ENCODE measurements at regions not wholly inside any gene's neighbourhood (a gene's known extent, or its start where the extent isn't known, plus 50 kb on each side); places are given as distances from the start of the nearest gene placed in this dataset.

GRCh38 chr19:32220951-32221350 lies 124.5 kb upstream of the ZNF507 start:
- peaks cover 24% of the 10 kb centered on the region for H3K27me3 ChIP-seq (ENCODE audit: low read depth)
- intact Hi-C loops (cut with DNase I), result no loop called here
- no peak overlapping the region for H3K4me3 ChIP-seq
- no peak for TF ChIP-seq CTCF (IDR thresholded peaks at IDR 0.05)
- ATAC-seq (no peak), DNase-seq (no peak)
- H3K9me3 ChIP-seq, result no peaks in the 10 kb centered on the region
- peaks cover 9% of the 10 kb centered on the region for H3K4me1 ChIP-seq
- no peaks in the 10 kb centered on the region for H3K36me3 ChIP-seq
- H3K27ac ChIP-seq, result no peak overlapping the region

DNA sequence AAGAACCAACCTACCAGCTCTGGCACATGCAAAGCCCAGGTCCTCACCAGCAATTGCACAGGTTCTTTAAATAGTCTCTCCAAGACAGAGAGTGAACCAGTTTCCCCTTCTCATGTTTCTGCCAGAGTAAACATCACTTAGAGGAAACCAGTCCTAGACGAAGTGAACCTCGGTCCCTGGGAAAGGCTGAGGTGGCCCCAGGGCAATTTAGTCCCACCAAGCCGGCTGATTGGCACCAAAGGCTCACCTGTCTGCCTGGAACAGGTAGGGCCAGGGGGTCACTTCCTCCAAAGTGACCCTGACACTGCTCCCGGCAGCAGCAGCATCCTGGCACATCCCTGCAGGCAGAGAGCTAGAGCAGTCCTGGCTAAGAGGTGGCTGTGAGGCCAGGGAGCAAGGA lies 122.9 kb upstream of the ZNF507 start:
- Histone ChIP-seq H3K4me1 (peaks cover 9% of the 10 kb centered on the region), H3K4me3 (no peak overlapping the region), H3K27me3 (ENCODE audit: low read depth) (peaks cover 24% of the 10 kb centered on the region), H3K9me3 (no peaks in the 10 kb centered on the region), H3K36me3 (no peaks in the 10 kb centered on the region), H3K27ac (no peak overlapping the region)
- DNase-seq (no peak), ATAC-seq (no peak)
- intact Hi-C loops (cut with DNase I), result no loop called here
- no peak for TF ChIP-seq CTCF (IDR thresholded peaks at IDR 0.05)

- no peak for ATAC-seq
- intact Hi-C loops (cut with DNase I), result no loop called here
- peaks cover 24% of the 10 kb centered on the region for H3K27me3 ChIP-seq (ENCODE audit: low read depth)
Observed at GRCh38 chr19:32223106-32223505, 122.3 kb upstream of the ZNF507 start.

GRCh38 chr19:32223595-32224370 lies 121.6 kb upstream of the ZNF507 start:
- TF ChIP-seq CTCF (IDR thresholded peaks at IDR 0.05), result no peak
- intact Hi-C loops (cut with DNase I), result no loop called here
- H3K4me1 ChIP-seq, result peaks cover 9% of the 10 kb centered on the region
- peak; percentile 28 to 37 for ATAC-seq
- H3K27ac ChIP-seq, result no peak overlapping the region
- H3K36me3 ChIP-seq, result no peaks in the 10 kb centered on the region
- H3K27me3 ChIP-seq (ENCODE audit: low read depth), result peaks cover 24% of the 10 kb centered on the region
- peak overlapping the region; percentile 31 for H3K4me3 ChIP-seq
- no peak for DNase-seq
- no peaks in the 10 kb centered on the region for H3K9me3 ChIP-seq

More at GRCh38 chr19:32223106-32223505, 122.3 kb upstream of the ZNF507 start:
- DNase-seq, result no peak
- H3K27ac ChIP-seq, result no peak overlapping the region
- H3K4me1 ChIP-seq, result peaks cover 9% of the 10 kb centered on the region
- no peaks in the 10 kb centered on the region for H3K9me3 ChIP-seq
- H3K4me3 ChIP-seq, result no peak overlapping the region
- H3K36me3 ChIP-seq, result no peaks in the 10 kb centered on the region
- no peak for TF ChIP-seq CTCF (IDR thresholded peaks at IDR 0.05)

DNA sequence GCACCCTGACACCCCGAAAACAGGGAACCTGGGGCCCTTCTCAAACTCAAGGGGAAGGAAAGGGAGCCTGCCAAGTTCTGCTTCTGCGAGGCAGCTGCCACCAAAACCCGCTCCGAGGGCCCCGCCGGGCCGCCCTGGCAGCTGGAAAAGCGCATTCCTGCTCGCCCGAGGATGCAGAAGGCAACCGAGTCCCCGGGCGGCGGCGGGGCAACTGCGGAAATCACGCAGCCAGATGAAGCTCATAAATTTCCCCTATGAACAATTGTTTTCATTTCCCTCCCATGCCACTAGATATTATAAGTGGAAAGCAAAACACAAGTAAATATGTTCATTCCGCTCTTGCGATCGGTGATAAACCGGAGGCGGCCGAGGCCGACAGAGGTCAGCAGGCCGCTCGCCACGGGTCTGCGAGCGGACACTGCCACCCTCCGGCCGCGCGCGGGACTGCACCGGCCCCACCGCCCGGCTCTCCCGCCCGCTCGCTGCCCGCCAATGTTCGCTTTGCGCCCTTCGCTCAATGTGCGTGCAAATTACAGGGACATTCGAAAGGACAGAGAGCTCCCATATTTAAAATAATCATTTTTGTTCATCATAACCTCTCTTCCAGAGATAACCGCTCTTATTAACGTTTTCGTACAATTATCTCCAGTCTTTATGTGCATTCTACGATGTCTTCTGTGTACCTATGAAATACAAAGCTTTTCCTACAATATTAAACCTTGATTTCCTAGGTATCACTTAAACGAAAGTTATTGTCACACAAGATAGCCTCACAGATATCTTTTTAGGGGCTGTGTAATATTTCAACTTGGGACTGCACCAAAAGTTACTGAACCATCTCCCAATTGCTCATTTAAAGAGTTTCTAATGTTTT lies 120.8 kb upstream of the ZNF507 start:
- ATAC-seq, result peak; percentile 94 to 95
- Histone ChIP-seq H3K27me3 (ENCODE audit: low read depth) (peaks cover 24% of the 10 kb centered on the region), H3K9me3 (no peaks in the 10 kb centered on the region), H3K27ac (no peak overlapping the region), H3K36me3 (no peaks in the 10 kb centered on the region), H3K4me1 (peaks cover 9% of the 10 kb centered on the region), H3K4me3 (peak overlapping the region; percentile 31)
- intact Hi-C loops (cut with DNase I), result loop anchor here (5.0 kb wide), 1 partner anchor 1532 kb away; no protein-coding TSS in a partner anchor
- peak; percentile 100 for TF ChIP-seq CTCF (IDR thresholded peaks at IDR 0.05)
- peak; percentile 74 for DNase-seq

Measured in lower lobe of right lung (tissue), 2 donors.